GM19463 (cell line): ENCODE measurements at regions not wholly inside any gene's neighbourhood (a gene's known extent, or its start where the extent isn't known, plus 50 kb on each side); places are given as distances from the start of the nearest gene placed in this dataset.
A peak's percentile ranks its signal among the peaks of the same experiment; 100 is the strongest.
"Not testable (repeated sequence)": the region's sequence is repeated elsewhere in the genome, so short reads cannot be mapped to it uniquely, and the experiment has no call there.

Source experiments
- ATAC-seq: cut with Tn5 transposase; IDR thresholded peaks from one replicate; pipeline ENCODE4 v1.9.1; 2021; ENCODE audit warnings: mild to moderate bottlenecking, moderate library complexity; ENCODE audit not compliant: unreplicated experiment

GRCh38 chrX:124234348-124234747 is 98.1 kb upstream of the TEX13D start:
- ATAC-seq = no peak

DNA sequence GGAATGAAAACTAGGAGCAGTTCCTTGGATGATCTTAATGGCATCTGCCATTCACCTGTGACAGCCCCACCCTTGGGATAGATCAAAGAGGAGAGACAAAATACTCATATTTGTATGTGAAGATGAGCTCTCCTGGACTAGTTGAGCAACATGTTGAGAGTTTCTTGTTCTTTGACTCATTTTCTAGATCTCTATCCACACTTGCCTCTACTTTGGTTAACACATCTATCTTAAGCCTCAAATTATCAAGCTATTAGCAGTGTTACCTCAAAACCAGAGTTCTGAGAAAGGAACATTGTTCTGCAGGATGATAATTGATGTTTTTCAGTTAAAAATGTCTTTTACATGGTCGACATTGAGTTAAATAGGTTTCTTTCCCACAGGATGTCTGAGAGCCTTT is 94.2 kb upstream of the TEX13D start:
- no peak for ATAC-seq

DNA sequence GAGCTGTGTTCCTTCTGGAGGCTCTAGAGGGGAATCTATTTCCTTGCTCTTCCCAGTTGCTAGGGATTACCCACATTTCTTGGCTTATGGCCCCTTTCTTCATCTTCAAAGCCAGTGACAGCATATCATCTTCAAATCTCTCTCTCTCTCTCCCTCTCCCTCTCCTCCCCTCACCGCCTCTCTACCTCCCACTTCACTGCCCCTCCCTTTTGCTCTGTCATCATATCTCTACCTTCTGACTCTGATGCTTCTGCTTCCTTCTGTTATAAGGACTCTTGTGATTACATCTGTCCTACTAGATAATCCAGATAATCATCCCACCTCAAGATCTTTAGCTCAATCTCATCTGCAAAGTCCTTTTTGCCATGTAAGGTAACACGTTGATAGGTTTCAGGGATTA is 93.1 kb upstream of the TEX13D start:
- peak; percentile 27 for ATAC-seq

- ATAC-seq = peak; percentile 84
Observed at GRCh38 chrX:124239911-124240310, 92.5 kb upstream of the TEX13D start.

DNA sequence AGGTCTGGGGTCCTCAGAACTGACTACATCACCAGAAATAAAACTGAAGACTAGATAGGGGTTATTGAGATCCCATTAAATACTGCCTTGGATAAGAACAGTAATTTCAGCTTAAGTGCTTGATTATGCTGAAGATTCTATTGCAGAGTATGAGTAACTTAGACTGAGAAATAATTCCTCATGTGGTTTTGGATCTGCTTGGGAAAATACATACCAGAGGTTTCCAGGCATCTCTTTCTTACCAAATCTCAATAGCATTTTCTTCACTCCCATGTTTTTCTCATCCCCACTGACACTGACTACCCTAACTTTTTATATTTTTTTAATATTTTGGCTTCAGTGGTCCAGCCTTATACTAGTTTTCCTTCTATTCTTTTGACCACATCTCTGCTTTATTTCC is 92.0 kb upstream of the TEX13D start:
- no peak for ATAC-seq

- no peak for ATAC-seq
Observed at GRCh38 chrX:124242131-124242530, 90.3 kb upstream of the TEX13D start.

- no peak for ATAC-seq
Observed at GRCh38 chrX:124249345-124249744, 83.1 kb upstream of the TEX13D start.

- no peak for ATAC-seq
Observed at GRCh38 chrX:124250835-124251437, 81.5 kb upstream of the TEX13D start.

DNA sequence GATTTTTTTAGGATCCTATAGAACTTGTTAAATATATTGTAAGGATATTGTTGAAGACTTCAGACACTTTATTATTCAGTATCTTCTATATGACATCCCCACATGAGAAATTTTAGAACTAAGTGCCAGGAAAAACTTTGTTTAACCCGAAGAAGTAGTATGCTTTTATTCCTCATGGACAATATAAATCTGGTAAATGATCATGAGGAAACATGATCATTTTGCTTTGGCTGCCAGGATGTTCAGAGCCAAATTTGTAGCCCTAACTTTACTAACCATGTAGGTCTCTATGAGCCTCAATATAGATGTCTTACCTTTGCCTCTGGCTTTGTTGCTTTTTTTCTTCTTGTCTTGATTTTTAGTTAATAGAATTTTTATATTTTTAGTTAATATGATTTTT is 77.8 kb upstream of the TEX13D start:
- no peak for ATAC-seq

DNA sequence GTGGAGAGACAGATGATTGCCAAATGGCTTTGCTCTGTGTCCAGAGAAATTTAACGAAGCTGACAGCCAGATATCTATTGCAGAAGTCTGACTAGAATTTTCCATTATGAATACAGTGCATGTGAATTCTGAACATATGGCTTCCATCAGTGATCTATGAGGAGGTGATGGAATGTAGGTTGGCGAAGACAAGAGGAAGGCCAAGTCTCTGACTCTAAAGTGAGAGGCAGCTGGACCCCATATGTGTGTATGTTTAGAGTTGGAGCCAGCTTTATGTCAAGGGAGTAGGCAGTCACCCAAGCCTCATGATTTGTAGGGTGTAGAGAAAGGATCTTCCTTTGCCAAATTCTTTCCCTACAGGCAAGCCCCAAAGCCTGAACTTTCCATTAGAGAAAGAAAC is 76.2 kb upstream of the TEX13D start:
- ATAC-seq = no peak

DNA sequence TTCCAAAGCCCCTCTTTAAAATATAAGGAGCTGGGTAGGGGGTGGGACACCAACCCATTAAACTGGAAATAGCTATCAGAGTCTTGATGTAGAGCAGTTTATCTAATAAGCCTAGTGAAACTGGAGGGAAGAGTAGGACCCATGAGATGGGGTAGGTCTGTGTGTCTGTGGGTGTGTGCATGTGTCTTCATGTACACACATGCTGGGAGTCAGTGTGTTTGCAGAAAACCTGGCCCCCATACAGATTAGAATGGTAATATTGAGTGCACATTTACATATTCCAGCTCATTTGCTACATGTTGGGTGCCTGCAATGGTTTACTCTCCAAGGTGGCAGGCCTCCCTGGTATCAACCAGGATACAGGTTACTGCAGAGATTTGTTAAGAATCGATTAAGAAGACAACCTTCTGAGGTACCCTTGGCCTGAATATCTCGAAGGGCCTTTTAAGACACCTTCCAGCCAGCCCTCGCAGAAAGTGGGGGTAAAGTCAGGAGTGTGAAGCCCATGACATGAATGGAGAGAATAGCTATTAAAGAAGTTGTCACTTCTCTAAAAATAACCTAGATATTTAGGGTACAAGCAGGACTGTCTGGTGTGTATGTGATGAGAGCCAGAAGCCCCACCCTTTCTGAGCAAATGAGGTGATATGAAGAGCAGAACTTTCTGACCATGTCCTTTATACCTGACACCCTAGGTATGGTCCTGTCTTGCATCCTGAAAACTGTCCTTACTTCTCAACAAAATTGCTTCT is 75.7 kb upstream of the TEX13D start:
- ATAC-seq = no peak

GRCh38 chrX:124257924-124258702 is 74.3 kb upstream of the TEX13D start:
- no peak for ATAC-seq

GRCh38 chrX:124260845-124261244 is 71.6 kb upstream of the TEX13D start:
- ATAC-seq = no peak

- no peak for ATAC-seq
Observed at GRCh38 chrX:124263743-124264142, 68.7 kb upstream of the TEX13D start.

GRCh38 chrX:124268099-124268498 is 64.4 kb upstream of the TEX13D start:
- no peak for ATAC-seq

DNA sequence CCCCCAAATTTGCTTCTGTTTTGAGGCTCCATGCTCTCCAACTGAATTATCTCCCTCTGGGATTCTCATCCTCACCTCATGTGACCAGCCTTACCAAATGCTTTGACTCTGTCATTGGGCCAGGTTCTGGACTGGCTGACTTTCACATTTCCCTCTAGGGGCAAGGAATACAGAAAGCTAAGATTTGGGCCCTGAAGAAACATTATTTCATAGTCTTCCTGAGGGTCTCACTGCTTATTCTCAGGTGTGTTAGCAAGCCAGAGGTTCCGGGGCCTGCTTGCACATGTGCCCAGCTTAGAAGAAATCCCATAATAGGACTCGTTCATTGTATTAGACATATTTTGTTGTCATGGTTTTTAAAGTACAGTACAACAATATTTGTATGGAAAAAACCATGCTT is 62.6 kb upstream of the TEX13D start:
- no peak for ATAC-seq

GRCh38 chrX:124271599-124271998 is 60.9 kb upstream of the TEX13D start:
- ATAC-seq = not testable (repeated sequence)

- no peak for ATAC-seq
Observed at GRCh38 chrX:124272370-124272982, 60.0 kb upstream of the TEX13D start.

DNA sequence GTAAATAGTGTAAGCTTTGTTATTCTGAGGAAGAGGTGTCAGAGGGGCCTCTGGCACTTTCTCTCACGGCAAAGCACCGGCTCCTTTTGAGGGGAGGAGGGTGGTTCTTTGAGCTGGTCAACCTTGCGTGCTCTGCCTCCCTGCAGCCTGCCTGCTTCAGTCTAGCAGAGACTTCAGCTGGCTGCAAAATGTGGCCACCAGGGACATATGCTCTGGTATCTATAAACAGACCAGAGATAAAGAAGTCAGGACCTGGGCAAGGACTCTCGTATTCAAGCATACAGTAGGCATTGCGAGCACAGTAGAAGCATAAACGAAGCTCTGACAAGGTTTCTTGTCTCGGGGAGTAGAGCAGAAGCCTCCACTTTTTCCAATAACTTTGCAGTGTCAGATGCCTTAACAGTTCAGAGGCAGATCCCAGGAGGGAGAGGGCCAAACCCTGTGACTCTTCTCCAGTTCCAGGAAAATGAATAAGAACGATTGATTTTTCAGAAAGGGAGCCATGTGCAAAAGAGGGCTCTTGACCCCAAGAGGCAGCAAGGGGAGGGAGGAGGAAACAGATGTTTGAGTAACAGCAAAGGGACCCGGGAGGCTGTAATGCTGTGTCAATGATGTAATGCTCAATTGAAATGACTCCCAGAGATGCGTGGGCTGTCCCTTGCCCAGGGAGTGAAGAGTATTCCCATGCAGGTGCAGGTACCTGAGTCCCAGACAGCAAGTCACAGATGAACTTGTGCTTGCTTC is 57.9 kb upstream of the TEX13D start:
- ATAC-seq = no peak

GRCh38 chrX:124275182-124275894 is 57.1 kb upstream of the TEX13D start:
- no peak for ATAC-seq
